ENCODE measurements at regions not wholly inside any gene's neighbourhood (a gene's known extent, or its start where the extent isn't known, plus 50 kb on each side); places are given as distances from the start of the nearest gene placed in this dataset.

DNA sequence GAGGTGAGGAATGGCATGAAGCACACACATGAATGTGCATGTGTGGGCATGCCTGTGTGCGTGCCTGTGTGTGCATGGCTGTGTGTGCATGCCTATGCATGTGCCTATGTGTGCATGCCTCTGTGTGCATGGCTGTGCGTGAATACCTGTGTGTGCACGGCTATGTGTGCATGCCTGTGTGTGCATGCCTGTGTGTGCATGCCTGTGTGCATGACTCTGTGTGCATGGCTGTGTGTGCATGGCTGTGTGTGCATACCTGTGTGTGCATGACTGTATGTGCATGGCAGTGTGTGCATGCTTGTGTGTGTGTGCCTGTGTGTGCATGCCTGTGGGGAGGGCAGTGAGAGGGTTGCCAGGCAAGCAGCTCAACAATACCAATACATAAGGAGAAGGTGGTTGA lies 276.5 kb upstream of the ERCC4 start:
- no peak for TF ChIP-seq POLR2A (IDR thresholded peaks at IDR 0.05)
- TF ChIP-seq, protein P1, sequence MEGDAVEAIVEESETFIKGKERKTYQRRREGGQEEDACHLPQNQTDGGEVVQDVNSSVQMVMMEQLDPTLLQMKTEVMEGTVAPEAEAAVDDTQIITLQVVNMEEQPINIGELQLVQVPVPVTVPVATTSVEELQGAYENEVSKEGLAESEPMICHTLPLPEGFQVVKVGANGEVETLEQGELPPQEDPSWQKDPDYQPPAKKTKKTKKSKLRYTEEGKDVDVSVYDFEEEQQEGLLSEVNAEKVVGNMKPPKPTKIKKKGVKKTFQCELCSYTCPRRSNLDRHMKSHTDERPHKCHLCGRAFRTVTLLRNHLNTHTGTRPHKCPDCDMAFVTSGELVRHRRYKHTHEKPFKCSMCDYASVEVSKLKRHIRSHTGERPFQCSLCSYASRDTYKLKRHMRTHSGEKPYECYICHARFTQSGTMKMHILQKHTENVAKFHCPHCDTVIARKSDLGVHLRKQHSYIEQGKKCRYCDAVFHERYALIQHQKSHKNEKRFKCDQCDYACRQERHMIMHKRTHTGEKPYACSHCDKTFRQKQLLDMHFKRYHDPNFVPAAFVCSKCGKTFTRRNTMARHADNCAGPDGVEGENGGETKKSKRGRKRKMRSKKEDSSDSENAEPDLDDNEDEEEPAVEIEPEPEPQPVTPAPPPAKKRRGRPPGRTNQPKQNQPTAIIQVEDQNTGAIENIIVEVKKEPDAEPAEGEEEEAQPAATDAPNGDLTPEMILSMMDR (IDR thresholded peaks at IDR 0.05): peak in 1 of 7 experiments; percentile 14
